NCI-H69 (cell line): ENCODE measurements at regions not wholly inside any gene's neighbourhood (a gene's known extent, or its start where the extent isn't known, plus 50 kb on each side); places are given as distances from the start of the nearest gene placed in this dataset.

Source experiments
- DNase-seq: peaks from one replicate; lab custom pipeline; 2025; lab: John Stamatoyannopoulos, UW

DNA sequence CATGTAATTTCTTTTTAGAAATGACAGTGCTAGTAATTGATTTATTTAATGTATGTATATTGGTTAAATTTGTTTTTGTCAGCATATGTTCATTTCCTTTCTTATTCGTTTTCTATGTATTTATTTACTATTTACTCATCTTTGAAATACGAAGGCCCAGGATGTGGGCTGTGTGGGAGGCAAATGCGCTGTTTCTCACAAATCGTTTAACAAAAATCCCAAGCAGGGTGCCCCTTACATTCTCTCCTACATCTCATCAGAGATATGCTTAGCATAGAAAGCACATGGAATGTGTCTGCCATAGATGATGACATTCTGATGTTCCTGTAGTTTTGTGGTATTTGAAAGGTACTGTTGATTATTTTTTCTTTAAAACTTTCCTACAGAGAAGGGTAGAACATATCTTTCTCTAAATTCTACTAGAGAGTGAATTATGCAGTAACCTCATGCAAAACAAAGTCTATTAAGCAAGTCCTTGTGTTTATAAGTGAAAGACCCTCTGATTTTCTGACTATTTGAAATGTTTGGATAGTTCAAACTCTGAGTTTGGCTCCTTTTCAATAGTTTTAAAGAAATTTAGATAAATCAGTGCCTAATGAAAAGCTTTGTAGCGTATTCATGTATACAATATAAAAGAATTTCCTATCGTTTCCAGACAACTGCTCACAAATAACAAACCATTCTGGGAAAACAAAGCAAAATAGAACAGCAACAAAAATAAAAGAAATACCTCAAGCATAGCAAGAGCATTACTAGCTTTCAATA lies 111.1 kb upstream of the VGLL3 start:
- no peak for DNase-seq

DNA sequence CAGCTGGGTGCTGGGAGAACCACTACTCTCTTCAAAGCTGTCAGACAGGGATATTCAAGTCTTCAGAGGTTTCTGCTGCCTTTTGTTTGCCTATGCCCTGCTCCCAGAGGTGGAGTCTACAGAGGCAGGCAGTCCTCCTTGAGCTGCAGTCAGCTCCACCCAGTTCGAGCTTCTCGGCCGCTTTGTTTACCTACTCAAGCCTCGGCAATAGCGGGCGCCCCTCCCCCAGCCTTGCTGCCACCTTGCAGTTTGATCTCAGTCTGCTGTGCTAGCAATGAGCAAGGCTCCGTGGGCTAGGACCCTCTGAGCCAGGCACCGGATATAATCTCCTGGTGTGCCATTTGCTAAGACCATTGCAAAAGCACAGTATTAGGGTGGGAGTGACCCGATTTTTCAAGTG lies 106.8 kb upstream of the VGLL3 start:
- peak; percentile 20 for DNase-seq

DNA sequence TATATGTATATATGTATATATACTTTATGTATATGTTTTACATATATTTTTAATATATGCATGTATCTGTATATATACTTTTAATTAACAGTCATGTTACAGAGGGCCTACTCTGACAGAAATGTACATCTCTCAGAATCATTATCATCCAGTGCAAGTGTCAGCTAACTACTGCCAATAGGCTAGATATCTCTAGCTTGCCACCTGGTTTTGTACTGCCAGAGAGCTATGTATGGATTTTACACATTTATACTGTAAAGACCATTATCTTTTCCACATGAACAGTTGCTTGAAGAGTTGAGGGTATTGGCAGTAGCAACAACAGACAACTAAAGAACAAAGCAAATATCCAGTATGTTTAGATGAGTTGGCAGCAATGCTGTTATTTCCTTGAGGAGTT lies 99.7 kb upstream of the VGLL3 start:
- peak; percentile 19 for DNase-seq

DNA sequence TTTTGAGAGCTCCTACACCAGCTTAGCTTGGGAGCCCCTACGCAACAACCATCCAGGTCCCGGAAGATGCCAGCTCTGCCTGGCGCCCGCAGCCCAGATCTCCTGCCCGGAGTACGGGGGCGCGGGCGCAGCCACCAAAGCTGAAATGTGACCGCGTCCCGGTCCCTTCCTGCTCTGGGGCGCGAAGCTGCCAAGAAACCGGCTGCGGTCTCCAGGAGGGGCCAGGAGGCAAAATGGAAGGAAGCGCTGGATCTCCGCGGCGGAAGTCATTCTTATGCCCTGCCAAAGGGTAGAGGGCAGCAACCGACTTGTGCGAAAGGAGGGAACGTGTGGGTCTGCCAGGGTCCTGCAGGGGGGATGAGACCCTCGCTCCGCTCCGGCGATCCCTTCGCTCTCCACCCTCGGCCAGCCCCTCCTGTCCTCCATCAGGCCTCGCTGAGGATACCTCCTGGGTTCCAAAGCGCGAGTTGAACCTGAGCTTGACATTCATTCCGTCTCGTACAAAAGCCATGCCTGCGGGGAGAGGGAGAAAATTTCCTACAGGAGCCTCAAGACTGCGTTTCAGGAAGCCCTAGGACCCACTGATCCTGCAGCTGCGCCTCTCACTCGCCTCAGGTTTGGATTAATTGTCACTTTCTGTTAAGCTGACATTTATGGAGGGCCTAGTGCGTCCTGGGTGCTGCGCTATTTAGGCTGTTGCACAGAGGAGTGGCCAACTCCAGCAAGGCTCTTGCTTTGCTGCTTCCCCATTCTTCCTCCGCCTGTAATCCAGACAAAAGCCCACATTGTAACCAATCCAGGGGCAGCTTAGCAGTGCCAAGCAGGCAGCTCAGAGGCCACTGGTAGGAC lies 98.3 kb upstream of the VGLL3 start:
- peak; percentile 91 for DNase-seq

DNA sequence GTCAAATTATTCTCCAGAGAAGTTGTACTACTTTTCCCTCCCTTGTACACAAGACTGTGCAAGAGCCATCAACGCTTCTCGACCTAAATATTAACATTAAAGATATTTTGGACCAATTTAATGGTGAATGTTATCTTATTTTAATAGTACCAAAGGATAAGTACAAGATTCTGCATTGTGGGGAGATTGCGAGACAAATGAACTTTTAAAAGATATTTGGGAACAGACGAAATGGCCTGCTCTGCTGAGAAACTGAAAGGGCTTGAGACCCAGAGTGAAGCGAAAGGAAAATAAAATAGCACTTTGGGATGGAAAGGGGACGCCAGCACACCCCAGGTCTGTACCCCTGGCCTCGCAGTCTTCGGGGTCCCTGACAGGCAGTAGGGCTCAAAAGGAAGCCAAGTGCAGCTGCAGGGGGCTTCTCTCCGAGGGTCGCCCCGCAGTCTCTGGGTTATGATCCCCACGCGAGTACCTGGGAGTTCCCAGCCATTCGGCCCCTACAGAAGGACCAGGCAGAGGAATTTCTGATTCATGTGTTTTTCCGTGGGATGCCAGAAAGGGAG lies 97.6 kb upstream of the VGLL3 start:
- DNase-seq, result peak; percentile 21

DNA sequence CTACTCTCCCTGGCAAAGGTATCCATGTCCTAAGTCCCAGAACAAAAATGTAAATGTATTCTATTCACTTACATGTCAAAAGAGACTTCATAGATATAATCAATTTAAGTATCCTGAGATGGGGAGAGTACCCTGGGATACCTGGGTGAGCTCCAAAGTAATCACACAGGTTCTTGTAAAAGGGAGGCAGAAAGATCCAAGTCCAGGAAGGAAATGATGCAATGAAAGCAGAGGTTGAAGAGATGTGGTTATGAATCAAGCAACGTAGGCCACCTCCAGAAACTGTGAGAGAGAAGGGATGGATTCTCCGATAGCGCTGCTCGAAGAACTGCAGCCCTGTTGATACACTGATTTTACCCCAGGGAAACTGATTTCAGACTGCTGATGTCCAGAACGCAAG lies 93.9 kb upstream of the VGLL3 start:
- no peak for DNase-seq

DNA sequence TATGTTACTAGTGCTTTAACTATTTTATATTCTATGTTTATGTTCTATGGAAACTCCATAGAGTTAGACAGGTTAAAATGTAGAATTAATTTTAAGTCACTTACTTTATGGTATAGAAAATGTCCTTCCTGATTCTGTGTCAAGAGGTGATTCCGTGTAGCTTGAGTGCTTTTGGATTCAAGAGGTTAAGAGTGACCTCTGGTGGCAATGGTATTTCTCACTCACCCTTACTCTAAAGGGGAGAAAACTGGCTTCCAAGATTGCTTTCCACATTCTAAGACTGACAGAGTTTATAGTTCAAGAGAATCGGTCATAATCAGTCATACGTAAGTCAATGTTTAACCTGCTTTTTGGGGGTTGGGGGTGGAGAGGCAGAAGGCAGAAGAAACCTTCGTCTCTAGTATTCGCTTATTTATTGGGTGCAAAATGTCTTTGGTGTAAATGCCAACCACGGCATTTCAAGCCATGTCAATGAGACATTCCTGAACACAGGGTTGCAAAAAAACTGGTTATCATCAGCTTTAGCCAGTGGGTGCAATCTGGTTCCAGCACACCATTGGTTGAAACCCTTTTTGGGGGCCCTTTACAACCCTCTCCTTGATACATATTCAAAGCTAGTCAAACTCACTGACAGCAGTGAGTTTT lies 92.0 kb upstream of the VGLL3 start:
- DNase-seq, result peak; percentile 79

DNA sequence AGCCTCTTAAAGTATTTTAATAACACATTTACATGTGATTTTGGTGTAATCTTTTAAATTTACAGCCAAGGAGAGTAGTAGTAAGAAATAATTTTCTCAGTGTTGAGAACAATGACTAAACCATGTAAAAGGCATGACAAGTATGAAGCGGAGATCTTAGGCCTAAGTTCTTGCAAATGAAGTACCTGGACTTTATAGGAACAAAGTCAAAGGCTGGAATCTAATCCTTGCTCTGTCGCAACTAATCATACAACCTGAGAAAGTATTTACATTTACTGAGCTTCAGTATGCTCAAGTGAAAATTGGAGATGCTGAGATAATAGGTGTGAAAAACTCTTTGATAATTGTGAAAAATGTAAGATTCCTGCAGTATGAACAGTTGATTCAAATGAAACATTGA lies 86.4 kb upstream of the VGLL3 start:
- DNase-seq, result no peak

DNA sequence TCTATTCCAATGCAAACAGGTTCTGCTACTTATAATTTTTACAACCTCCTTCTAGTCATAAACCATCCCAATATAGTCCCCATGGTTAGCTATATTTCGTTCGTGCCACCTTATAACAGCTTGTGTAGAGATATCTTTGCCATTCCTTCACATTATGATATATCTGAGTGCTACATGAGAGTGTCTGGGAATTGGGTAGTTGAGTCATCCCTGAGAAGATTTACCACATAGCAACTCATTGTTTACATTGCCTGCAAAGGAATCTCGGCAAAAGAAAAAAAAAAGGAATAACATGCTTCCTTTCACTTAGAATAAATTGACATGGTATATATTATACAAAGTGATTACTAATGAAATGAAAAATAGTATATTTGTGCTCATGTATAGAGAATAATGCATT lies 86.0 kb upstream of the VGLL3 start:
- DNase-seq, result no peak

DNA sequence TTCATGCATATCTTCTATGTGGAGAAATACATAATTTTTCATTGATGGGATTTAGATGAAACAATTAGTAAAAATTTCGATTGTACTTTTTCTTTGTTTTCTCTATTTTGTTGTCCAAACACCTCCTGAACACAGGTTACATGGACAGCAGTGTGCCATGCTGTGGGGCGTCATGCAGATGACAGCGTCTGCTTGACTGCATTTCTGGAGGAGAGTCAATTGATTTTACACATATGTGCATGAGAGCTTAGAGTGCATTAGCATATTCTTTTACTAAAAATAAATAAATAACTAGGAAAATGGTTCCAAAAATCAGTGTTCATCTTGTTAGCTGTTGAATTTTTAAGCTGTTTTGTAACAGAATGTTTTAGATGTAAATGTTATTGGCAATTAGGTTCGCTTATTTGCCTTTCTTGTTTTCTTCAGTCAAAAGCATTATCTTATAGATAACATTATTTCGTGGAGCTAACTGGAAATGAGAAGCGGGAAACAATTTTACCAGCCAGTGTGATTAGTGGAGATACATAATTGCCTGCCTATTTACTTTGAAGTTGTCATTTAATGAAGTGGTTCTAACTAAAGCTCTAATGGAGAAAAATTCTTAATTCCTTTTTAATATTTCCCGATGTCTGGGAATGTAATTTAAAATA lies 82.7 kb upstream of the VGLL3 start:
- no peak for DNase-seq

DNA sequence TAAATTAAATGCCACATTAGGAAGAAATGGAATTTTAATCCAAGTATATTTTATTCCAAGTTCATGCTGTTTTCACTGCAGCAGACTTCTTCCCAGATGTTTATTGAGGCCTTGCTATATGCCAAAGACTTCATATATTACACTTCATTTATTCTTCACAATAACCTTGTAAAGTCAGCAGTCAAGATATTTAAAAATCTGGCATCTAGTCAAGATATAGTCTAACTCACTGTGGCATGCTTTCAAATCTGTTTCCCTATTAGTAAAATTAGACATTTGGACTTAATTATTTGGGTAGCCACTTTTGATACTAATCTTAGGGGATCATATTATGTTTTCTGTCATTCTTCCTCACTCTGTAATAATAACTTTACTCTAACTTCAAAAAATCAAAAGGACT lies 81.5 kb upstream of the VGLL3 start:
- DNase-seq, result no peak

DNA sequence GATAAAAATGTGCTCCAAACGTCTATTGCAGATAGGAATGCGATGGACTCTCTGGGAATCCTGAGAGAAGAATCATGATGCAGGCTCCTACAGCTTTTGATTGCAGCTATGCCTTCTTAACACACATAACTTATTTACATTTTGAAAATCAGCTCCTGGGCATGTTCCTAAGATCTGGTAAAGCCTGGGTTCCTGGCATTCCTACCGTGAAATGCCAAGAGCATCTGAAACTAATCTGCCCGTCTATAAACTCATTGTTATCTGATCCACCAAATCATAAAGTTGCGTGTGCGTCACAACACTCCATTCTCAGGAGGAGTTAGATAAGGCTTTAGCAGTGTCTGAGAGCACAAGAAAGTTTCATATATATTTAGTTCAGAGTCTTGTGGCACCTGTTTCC lies 79.0 kb upstream of the VGLL3 start:
- DNase-seq, result no peak

DNA sequence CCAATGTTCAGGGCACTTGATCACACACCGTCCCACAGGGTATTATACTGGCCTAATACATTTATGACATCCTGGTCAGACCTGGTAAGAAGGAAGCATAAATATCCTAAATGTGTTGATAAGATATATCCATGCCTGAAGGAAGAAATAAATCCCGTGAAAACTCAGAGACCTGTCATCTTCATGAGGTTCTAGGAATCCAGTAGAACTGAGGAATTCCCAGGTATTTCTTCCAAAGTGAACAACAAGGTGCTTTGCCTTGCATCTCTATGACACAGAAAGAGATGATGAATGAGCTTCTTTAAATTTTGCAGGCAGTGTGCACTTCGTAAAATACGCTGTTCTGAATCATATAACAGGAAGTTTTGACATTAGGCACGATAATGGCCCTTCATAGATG lies 78.1 kb upstream of the VGLL3 start:
- no peak for DNase-seq

DNA sequence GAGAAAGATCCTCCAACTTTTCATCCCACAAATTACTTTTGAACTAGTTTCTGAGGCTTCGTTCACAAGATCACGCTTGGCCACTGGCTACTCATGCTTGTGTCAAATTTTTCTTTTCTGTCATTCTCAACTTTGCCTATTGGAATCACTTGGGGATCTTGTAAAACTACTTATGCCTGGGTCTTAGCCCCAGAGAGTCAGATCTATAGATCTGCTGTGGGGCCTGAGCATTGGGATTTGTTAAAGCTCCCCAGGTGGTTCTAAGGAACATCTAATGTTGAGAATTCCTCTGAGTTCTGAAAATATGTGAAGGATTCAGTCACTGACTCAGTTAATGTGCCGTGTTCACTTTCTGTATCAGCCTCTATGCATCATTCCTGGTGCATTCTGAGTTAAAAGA lies 71.7 kb upstream of the VGLL3 start:
- DNase-seq, result no peak

DNA sequence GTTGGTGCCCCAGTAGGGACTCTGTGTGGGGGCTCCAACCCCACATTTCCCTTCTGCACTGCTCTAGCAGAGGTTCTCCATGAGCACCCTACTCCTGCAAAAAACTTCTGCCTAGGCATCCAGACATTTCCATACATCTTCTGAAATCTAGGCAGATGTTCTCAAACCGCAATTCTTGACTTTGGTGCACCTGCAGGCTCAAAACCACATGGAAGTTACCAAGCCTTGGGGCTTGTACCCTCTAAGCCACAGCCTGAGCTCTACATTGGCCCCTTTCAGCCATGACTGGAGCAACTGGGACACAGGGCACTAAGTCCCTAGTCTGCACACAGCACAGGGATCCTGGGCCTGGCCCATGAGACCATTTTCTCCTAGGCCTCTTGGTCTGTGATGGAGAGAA lies 66.5 kb upstream of the VGLL3 start:
- no peak for DNase-seq

DNA sequence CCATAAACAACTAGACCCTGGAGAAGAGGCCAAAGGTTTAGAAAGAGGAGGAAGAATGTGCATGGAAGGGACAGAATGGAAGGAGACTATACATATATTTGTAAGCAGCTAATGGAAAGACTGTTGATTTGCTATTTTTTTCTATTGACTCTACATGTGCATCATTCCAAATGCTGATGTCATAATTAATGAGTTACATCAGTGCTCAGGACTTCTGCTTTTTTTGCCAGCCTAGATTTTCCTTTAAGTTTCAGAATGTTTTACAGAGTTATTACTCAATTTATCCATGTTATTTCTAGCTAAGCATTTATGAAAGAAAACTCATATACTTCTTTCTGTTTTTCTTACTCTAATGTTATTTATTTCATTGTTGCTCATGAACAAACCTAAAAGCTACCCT lies 62.6 kb upstream of the VGLL3 start:
- no peak for DNase-seq

DNA sequence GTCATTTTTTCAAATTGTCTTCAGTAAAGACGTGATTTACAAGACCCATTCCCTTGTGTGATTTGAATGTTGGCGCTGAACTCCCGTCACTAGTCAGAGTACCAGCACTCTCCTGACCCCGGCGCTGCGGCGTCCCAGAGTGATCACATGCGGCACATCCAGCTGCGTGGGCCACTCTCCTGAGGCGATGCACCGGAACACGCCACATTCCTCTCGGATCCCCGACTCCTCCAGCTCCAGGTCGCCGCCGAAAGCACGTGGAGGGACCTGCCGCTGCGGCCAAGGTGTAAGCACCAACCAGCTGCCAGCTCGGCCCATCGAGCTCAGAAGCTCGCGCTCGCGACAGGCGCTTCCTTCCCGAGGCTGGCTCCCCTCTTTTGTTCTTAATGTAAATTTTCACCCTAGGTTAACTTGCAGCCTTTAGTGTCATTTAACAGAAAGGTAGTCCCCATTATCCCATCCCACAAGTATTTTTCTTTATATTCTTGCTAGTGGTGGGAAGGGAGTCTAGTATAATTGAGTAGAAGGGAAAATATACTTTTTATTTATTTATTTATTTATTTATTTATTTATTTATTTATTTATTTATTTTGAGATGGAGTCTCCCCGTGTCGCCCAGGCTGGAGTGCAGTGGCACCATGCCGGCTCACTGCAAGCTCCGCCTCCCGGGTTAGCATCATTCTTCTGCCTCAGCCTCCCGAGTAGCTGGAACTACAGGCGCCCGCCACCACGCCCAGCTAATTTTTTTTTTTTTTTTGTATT lies 61.7 kb upstream of the VGLL3 start:
- DNase-seq, result no peak

DNA sequence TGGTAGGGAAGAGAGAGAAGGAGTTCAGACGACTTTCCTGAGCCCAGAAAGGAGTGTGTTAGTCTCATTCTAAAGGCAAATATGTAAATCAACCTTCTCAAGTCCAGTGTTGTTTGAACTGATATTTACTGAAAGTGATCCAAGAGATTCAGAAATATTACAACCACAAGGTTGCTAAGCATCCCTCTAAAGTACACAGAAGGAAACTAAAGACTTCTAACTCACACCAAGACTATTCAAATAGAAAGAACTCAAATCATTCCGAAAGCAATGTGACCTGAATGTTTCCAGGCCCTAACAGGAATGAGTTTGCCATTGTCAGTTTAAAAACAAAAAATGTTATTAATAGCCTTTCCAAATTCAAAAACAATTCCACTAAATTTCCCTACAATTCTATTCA lies 56.9 kb upstream of the VGLL3 start:
- no peak for DNase-seq

DNA sequence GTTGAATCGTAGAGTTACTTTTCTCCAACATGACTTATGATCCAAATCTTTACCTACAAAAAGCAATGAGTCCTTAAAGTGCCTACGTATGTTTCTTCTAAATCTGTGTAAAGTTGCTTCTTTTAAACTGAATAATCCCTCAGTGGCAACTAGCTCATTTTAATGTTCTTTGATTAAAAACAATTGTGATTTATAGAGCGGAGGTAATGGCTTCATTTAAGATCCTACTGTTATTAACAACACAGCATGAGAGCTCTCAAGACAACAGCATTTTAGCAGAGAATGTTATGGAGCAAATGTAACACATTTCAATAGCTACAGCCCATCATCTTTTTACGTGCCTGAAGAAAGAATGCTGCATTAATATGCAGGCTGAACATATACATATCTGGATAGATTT lies 55.3 kb upstream of the VGLL3 start:
- peak; percentile 6 for DNase-seq

DNA sequence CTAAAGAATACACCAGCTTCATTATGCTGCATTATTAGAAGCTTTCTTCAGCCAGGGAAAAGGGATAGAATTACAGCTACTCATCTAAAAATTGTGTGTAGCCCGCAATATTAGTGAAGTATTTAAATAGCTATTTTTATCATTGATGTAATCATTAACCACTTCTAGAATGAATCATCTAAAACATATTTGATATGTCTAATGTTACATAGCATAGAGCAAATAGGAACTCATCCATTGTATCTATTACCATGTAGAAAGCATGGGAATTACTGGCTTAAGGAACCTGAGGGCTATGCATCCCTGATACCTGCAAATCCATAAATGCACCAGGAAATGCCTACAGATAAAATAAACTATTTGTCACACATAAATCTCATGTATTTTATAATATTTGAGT lies 54.5 kb upstream of the VGLL3 start:
- DNase-seq, result peak; percentile 14

DNA sequence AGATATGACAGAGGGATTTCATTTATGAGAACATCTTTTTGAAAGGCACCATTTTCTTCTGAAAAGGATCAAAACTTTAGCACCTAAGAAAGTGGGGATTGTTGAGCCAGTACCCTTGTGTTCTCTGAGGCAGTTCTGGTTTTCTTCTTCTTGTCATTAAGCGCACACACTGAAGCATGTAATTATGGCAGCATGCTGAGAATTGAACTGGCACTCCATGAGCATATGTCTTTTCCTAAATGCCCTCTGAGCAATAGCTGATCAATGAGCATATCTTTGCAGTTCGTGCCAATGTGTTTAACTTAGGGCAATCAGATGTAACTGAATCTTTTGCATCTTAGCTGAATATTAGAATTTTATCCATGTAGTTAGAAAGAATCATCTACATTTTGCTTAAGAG lies 53.9 kb upstream of the VGLL3 start:
- DNase-seq, result peak; percentile 69
